ENCODE measurements at regions not wholly inside any gene's neighbourhood (a gene's known extent, or its start where the extent isn't known, plus 50 kb on each side); places are given as distances from the start of the nearest gene placed in this dataset.

DNA sequence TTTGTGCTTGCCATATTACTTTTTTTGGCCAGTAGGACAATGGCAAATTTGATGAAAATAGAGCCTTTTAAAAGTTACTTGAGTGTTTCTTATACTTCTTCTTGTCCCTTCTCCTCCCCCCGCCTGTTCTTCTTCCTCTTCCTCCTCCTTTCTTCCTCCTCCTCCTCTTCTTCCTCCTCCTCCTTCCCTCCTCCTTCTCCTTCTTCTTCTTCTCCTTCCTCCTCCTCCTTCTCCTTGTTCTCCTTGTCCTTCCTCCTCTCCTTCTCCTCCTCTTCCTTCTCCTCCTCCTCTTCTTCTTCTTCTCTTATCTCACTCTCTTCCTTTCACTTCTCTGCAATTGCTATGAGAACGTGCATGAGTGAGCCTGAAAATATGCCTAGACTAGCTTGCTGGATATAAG, 466.2 kb upstream of the NR5A2 start:
- TF ChIP-seq, protein P1, sequence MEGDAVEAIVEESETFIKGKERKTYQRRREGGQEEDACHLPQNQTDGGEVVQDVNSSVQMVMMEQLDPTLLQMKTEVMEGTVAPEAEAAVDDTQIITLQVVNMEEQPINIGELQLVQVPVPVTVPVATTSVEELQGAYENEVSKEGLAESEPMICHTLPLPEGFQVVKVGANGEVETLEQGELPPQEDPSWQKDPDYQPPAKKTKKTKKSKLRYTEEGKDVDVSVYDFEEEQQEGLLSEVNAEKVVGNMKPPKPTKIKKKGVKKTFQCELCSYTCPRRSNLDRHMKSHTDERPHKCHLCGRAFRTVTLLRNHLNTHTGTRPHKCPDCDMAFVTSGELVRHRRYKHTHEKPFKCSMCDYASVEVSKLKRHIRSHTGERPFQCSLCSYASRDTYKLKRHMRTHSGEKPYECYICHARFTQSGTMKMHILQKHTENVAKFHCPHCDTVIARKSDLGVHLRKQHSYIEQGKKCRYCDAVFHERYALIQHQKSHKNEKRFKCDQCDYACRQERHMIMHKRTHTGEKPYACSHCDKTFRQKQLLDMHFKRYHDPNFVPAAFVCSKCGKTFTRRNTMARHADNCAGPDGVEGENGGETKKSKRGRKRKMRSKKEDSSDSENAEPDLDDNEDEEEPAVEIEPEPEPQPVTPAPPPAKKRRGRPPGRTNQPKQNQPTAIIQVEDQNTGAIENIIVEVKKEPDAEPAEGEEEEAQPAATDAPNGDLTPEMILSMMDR (IDR thresholded peaks at IDR 0.05; ENCODE audit: low read length), result no peak
- TF ChIP-seq EZH2 (IDR thresholded peaks at IDR 0.05; ENCODE audit: borderline replicate concordance, low read length), result no peak

Measured in OCI-LY1 (cell line).